SH-SY5Y (cell line): ENCODE measurements at regions not wholly inside any gene's neighbourhood (a gene's known extent, or its start where the extent isn't known, plus 50 kb on each side); places are given as distances from the start of the nearest gene placed in this dataset.
A peak's percentile ranks its signal among the peaks of the same experiment; 100 is the strongest.

ENCODE experiments used
- GATA2 ChIP-seq: IDR thresholded peaks from 2 replicates; pipeline ENCODE4 v1.6.1; 2011; ENCODE audit warnings: mild to moderate bottlenecking, low read depth, low read length
- GATA3 ChIP-seq: IDR thresholded peaks from 2 replicates; pipeline ENCODE4 v1.6.1; 2011; ENCODE audit warnings: low read depth, mild to moderate bottlenecking, low read length, moderate library complexity

GRCh38 chr1:209076688-209077087 lies 506.8 kb upstream of the CAMK1G start:
- no peak for TF ChIP-seq GATA2
- no peak for TF ChIP-seq GATA3

DNA sequence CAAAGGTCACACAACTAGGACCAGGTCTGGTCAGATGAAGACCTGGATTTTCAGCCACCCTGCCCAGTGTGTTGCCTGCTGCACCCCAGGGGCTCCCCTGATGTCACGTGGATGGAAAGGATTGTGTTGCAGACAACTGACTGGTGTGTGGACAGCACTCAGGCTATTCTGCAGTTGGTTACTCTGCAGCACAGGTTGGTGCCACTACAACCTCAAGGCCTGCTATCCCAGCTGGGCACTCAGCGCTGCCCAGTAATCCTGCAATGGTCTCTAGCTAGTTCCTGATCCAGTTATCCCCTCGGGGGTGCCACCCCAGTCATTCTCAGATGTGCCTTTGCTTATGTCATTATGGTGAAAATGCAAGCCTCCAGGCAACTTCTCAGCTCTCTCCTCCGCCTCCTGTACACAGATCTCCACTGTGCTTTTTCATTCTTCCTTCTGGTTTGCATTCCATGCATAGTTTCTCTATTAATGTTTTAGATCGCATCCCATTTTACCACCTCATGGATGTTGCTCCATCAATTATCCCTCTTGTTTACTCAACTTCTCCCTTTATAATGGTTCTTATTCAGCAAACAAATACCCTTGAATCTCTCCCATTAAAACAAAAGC lies 503.2 kb upstream of the CAMK1G start:
- TF ChIP-seq GATA2 (no peak), GATA3 (no peak)

GRCh38 chr1:209086486-209087192 lies 496.9 kb upstream of the CAMK1G start:
- TF ChIP-seq GATA3, result no peak
- no peak for TF ChIP-seq GATA2

- no peak for TF ChIP-seq GATA3
- TF ChIP-seq GATA2, result no peak
Observed at GRCh38 chr1:209094384-209094783, 489.1 kb upstream of the CAMK1G start.

- TF ChIP-seq GATA2 (no peak), GATA3 (no peak)
Observed at GRCh38 chr1:209095627-209096595, 487.6 kb upstream of the CAMK1G start.

DNA sequence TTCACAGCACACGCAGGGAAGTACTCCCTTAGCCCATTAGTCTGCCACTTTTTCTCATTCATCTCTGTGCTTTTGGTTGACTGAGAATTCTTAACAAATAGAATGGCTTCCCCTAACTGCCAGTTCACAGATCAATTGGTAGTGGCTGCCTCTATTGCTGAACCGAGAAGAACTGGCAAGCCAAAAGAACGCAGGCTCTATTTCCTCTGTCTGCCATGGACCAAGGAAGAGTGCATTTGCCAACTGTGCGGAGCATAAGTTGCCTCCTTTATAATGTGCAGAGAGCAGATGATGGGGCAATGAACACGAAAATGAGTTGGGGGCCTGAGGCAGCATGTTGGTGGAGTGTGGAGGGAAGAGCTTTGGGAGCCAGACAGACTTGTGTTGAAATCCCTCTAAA lies 483.1 kb upstream of the CAMK1G start:
- TF ChIP-seq GATA2 (no peak), GATA3 (no peak)

DNA sequence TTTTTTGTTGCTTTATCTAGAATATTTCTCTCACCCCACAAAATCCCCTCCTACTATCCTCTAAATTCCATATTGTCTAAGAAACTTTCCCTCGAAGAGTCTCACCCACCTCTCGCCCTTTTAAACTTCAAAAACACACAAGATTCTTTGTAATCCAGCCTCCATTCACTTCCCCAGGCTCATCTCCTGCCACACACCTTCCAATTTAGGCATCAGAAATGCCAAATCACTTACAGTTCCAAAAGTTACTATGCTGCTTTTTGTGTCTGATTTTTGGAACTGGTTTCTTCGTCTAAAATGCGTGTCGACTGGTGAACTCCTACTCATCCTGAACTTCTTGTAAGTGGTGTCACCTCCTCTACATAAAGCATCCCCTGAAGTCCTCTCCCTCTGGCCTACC lies 482.4 kb upstream of the CAMK1G start:
- no peak for TF ChIP-seq GATA2
- TF ChIP-seq GATA3, result no peak

DNA sequence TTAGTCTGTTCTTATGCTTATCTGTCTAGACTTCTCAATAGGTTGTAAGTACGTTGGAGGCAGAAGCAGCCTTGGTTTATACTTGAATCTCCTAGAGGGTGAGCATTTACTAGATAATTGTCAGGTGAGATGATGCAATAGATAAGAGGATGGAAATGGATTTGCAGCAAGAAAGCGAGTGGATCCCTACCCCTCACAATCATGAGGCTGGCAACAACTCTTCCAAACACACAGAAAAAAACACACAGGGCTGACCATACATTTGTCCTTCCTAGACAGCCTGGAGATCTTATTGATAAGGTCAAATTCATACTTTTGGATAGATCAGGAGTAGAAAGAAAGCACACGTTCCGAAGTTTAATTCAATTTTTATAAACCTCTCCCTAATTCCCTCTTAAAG lies 481.4 kb upstream of the CAMK1G start:
- TF ChIP-seq GATA2 (peak; percentile 92), GATA3 (peak; percentile 94)

DNA sequence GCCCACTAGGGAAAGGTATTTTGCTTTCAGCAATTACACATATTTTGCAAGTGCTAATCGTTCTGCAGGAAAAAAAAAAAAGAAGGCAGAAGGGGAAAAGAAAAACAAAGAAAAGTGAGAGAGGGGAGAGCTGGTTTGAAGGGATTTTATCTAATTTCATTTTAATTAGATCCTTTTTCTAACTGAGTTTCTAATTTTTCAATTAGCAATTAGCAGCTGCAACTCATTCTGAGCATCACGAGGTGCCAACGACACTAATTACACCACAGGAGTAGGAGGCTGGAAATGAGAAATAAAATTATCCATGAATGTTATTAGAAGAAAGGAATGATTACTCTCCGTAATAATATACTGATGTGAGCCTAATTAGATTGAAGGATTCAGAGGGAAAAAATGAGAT lies 481.0 kb upstream of the CAMK1G start:
- TF ChIP-seq GATA3, result no peak
- no peak for TF ChIP-seq GATA2

GRCh38 chr1:209103092-209103491 lies 480.4 kb upstream of the CAMK1G start:
- TF ChIP-seq GATA3, result no peak
- TF ChIP-seq GATA2, result no peak

DNA sequence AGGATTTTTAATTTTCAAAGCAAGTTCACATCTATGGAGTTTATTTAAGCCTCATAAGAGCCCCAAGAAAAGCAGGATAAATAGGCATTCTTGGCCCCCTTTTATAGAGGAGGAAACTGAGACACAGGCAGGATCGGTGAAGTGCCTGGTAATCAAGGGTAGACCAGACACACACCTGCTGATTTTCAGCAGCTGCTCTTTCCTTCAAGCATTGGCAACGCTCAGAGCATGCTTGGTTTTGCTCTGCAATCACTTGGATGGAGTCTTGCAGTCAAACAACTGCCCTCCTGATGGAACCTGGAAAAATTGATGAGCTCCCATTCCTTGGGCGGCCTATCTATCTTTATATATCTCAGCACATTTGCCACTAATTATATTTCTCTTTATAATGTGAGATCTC lies 478.9 kb upstream of the CAMK1G start:
- TF ChIP-seq GATA3 (no peak), GATA2 (no peak)

- TF ChIP-seq GATA3 (no peak), GATA2 (no peak)
Observed at GRCh38 chr1:209105701-209106100, 477.8 kb upstream of the CAMK1G start.

DNA sequence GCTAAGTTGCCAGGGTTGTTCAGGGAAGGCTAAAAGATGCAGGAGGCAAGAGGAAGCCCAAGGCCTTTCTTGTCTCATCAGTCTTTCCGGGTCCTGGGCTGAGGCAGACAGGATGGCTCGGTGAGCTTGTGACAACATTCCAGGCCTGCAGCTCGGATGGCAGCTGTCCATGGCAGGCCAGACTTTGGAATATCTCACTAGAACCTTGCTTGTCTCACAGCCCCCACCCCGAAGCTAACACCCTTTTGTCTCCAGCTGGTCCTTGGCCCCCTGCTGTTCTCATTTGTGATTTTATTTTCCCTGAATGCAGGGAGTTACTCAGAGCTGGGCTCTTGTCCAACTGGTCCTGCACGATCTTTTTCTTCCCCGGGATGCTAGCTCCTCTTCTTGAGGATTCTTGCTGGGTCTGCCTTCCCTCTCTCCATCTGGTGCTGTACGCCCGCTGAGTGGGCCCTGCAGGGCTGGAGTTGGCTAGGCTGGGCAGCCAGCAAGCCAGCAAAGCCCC lies 477.2 kb upstream of the CAMK1G start:
- no peak for TF ChIP-seq GATA2
- no peak for TF ChIP-seq GATA3

- TF ChIP-seq GATA2 (no peak), GATA3 (no peak)
Observed at GRCh38 chr1:209106861-209107260, 476.7 kb upstream of the CAMK1G start.

- TF ChIP-seq GATA3, result no peak
- no peak for TF ChIP-seq GATA2
Observed at GRCh38 chr1:209107535-209107934, 476.0 kb upstream of the CAMK1G start.
